ENCODE measurements at regions not wholly inside any gene's neighbourhood (a gene's known extent, or its start where the extent isn't known, plus 50 kb on each side); places are given as distances from the start of the nearest gene placed in this dataset.
"Not testable (repeated sequence)": the region's sequence is repeated elsewhere in the genome, so short reads cannot be mapped to it uniquely, and the experiment has no call there.

DNA sequence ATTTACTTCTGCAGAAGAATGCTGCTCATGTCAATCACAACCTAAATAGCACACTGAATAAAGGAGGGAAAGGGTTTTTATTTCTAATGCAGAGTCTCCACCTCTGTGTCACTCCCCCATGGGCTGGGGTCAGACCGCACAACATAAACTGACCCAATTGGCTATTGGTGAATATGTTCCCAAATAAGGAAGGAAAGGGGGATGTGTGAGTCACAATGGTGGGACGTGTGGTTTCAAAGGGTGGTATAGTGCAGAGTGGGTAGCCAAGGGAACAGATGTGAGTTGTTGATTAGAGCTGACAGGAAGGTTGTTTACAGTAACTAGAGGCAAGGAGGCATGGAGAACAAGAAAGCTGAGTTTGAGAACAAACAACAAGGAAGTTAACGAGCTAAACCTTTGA is 491.8 kb downstream of the ZPLD1 start:
- no peak for DNase-seq (ENCODE audit: low spot score)
- TF ChIP-seq, protein P1, sequence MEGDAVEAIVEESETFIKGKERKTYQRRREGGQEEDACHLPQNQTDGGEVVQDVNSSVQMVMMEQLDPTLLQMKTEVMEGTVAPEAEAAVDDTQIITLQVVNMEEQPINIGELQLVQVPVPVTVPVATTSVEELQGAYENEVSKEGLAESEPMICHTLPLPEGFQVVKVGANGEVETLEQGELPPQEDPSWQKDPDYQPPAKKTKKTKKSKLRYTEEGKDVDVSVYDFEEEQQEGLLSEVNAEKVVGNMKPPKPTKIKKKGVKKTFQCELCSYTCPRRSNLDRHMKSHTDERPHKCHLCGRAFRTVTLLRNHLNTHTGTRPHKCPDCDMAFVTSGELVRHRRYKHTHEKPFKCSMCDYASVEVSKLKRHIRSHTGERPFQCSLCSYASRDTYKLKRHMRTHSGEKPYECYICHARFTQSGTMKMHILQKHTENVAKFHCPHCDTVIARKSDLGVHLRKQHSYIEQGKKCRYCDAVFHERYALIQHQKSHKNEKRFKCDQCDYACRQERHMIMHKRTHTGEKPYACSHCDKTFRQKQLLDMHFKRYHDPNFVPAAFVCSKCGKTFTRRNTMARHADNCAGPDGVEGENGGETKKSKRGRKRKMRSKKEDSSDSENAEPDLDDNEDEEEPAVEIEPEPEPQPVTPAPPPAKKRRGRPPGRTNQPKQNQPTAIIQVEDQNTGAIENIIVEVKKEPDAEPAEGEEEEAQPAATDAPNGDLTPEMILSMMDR (IDR thresholded peaks at IDR 0.05) = no peak
- ATAC-seq (ENCODE audit: low FRiP score) = no peak

DNA sequence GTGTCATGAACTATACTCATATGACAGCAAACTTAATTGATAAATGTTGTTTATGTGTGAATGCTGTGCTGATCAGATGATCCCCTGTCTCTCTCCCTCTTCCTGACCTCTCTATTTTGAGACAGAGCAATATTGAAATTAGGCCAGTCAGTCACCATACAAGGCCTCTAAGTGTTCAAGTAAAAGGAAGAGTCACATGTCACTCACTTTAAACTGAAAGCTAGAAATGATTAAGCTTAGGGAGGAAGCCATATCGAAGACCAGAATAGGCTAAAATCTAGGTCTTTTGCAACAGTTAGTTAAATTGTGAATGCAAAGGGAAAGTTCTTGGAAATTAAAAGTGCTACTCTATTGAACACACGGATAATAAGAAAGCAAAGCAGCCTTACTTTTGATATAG is 498.6 kb downstream of the ZPLD1 start:
- DNase-seq (ENCODE audit: low spot score) = no peak
- TF ChIP-seq, protein P1 (IDR thresholded peaks at IDR 0.05) = no peak
- ATAC-seq (ENCODE audit: low FRiP score) = no peak

DNA sequence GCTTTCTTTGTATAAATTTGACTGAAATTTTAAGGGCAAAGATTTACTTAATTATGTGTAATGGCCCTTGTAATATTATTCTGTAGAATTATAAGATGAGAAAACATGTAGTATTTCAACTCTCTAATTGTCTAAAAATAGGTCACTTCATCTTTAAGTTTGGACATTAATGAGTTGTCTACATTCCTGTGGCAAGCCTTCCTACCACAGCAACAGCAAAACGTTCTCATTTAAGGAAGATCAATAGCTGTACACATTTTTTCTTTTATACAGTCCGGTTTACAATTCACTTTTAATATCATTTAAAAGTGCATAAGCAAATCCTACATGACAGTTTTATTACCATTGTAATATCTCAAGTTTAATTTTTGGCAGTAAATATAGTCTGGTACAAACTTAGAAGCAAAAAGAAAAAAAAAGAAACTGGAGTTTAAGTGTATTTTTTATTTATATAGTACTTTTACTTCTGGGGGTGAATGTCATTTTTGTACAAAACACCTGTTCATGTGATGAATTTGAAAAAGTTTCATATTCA is 501.8 kb downstream of the ZPLD1 start:
- TF ChIP-seq, protein P1 (IDR thresholded peaks at IDR 0.05) = no peak
- DNase-seq (ENCODE audit: low spot score) (no peak), ATAC-seq (ENCODE audit: low FRiP score) (no peak)

DNA sequence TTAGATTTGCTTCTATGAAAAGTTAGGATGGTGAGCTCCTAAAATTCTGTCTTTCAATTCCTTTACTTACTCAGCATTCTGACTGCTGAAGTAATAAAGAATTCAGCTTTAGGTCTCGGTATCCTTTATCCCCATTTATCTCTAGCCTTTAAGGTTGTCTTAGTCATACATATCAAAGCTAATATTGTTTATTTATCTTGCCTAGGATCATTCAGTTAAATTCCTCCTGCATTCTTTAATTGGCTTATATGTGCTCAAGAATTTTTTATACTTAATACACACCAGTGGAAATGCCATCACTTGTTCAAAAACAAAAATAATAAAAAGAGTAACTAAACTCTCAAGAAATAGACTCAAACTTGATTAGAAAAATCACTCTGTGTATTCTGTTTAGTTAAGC is 507.0 kb downstream of the ZPLD1 start:
- DNase-seq (ENCODE audit: low spot score) (no peak), ATAC-seq (ENCODE audit: low FRiP score) (no peak)
- TF ChIP-seq, protein P1 (IDR thresholded peaks at IDR 0.05) = no peak

DNA sequence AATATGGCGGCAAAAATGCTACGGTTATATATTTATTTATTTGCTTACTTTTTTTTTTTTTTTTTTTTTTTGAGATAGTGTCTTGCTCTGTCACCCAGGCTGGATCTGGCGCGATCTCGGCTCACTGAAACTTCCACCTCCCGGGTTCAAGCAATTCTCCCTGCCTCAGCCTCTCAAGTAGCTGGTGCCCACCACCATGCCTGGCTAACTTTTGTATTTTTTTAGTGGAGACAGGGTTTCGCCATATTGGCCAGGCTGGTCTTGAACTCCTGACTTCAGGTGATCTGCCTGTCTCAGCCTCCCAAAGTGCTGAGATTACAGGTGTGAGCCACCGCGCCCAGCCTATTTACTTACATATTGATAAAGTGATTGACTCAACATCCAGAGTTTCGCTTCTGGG is 511.6 kb downstream of the ZPLD1 start:
- ATAC-seq (ENCODE audit: low FRiP score); DNase-seq (ENCODE audit: low spot score): not testable (repeated sequence)

DNA sequence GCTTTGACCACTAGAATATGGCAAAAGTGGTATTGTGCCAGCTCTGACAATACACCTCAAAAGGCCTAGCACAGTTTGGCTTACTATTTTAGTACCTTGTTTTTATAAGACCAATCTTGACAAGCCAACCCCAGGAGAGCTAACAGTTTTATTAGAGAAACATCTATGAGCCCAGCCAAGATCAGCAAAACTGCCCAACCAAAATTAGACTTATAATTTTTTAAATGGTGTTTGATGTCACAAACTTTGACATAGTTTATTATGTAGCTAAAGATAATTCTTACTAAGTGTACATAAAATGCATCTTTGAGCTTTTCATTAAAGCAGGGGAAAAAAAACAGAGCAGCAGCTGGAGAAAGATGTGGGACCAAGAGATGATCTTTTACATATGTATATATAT is 537.5 kb downstream of the ZPLD1 start:
- DNase-seq (ENCODE audit: low spot score) = no peak
- ATAC-seq (ENCODE audit: low FRiP score) = no peak
- TF ChIP-seq, protein P1 (IDR thresholded peaks at IDR 0.05) = no peak

DNA sequence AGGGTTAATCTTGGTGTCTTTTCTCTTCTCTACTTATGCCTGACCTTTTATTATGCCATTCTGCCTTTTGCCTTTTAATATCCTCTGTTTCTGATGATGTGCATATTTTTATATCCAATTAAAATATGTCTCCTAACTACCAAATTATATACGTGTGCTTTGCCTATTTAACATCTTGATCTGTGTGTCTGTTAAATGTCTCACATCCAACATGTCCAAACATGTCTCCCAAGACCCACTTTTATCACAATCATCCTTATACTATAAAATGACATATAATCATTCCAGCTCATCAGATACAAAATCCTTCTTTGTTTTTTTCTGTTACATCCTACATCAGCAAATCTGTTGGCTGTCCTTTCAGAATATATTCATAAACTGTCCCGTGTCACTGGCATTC is 539.5 kb downstream of the ZPLD1 start:
- ATAC-seq (ENCODE audit: low FRiP score) (no peak), DNase-seq (ENCODE audit: low spot score) (no peak)
- TF ChIP-seq, protein P1 (IDR thresholded peaks at IDR 0.05) = no peak

DNA sequence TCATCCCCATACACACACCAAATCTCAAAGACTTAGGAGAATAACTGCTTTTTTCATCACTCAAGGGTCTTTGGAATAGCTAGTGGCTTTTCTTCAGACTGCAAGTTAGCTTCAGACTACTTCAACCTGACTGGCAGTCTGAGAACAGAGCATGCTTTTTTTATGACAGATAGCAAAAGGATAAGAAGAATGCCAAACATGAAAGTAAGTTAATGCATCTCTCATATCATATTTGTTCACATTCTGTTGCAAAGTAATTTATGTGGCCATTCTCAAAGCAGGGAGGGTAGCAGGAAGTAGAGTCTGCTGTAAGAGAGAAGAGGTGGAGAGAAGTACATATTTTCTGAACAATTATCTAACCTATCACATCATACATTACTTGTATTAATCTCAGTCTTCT is 544.4 kb downstream of the ZPLD1 start:
- no peak for DNase-seq (ENCODE audit: low spot score)
- TF ChIP-seq, protein P1 (IDR thresholded peaks at IDR 0.05) = no peak

More for the DNA sequence above, 544.4 kb downstream of the ZPLD1 start:
- ATAC-seq (ENCODE audit: low FRiP score) = no peak
